MM.1S (cell line): ENCODE measurements at regions not wholly inside any gene's neighbourhood (a gene's known extent, or its start where the extent isn't known, plus 50 kb on each side); places are given as distances from the start of the nearest gene placed in this dataset.

Experiments used
- CTCF ChIP-seq: fragments of 300-600 bp; sonication (generic); IDR thresholded peaks from 2 replicates; pipeline ENCODE4 v1.5.1; 2016; ENCODE audit warnings: antibody characterized with exemption, low read length, mixed read lengths
- EZH2 ChIP-seq: fragments of 300-600 bp; sonication (generic); optimal IDR thresholded peaks from 2 replicates; pipeline ENCODE3; 2017; ENCODE audit warnings: low read depth, mild to moderate bottlenecking, antibody characterized with exemption, low read length, mixed read lengths
- EZH2phosphoT487 ChIP-seq: fragments of 300-600 bp; sonication (generic); IDR thresholded peaks from 2 replicates; pipeline ENCODE4 v1.6.1; 2018; ENCODE audit warnings: antibody characterized with exemption, low read length

- TF ChIP-seq CTCF: no peak
- no peak for TF ChIP-seq EZH2
- TF ChIP-seq EZH2phosphoT487: no peak
These were observed 61.1 kb upstream of the GATA2 start for GRCh38 chr3:128554100-128554464.
